ENCODE measurements at regions not wholly inside any gene's neighbourhood (a gene's known extent, or its start where the extent isn't known, plus 50 kb on each side); places are given as distances from the start of the nearest gene placed in this dataset.
A peak's percentile ranks its signal among the peaks of the same experiment; 100 is the strongest.

GRCh38 chr21:20452935-20453334 lies 545.3 kb upstream of the NCAM2 start (continued):
- TF ChIP-seq ZNF318 (IDR thresholded peaks at IDR 0.05; ENCODE audit: borderline replicate concordance in 1 of 2, low read depth in 1 of 2) (no peak), MAFF (IDR thresholded peaks at IDR 0.05; ENCODE audit: low read length) (peak; percentile 49; the same call in 1 of the 2 replicates), ZNF165 (CRISPR knock-in tag; IDR thresholded peaks at IDR 0.05; ENCODE audit: borderline replicate concordance) (no peak), ZFP30 (CRISPR knock-in tag; IDR thresholded peaks at IDR 0.05; ENCODE audit: borderline replicate concordance) (no peak), MAFG (tag; conservative IDR thresholded peaks at IDR 0.05) (peak; percentile 21; the same call in 1 of the 2 replicates)
- TF ChIP-seq, protein P1, sequence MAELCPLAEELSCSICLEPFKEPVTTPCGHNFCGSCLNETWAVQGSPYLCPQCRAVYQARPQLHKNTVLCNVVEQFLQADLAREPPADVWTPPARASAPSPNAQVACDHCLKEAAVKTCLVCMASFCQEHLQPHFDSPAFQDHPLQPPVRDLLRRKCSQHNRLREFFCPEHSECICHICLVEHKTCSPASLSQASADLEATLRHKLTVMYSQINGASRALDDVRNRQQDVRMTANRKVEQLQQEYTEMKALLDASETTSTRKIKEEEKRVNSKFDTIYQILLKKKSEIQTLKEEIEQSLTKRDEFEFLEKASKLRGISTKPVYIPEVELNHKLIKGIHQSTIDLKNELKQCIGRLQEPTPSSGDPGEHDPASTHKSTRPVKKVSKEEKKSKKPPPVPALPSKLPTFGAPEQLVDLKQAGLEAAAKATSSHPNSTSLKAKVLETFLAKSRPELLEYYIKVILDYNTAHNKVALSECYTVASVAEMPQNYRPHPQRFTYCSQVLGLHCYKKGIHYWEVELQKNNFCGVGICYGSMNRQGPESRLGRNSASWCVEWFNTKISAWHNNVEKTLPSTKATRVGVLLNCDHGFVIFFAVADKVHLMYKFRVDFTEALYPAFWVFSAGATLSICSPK (IDR thresholded peaks at IDR 0.05; ENCODE audit: borderline replicate concordance) = no peak

All from K562 (cell line).